ENCODE measurements at regions not wholly inside any gene's neighbourhood (a gene's known extent, or its start where the extent isn't known, plus 50 kb on each side); places are given as distances from the start of the nearest gene placed in this dataset.

DNA sequence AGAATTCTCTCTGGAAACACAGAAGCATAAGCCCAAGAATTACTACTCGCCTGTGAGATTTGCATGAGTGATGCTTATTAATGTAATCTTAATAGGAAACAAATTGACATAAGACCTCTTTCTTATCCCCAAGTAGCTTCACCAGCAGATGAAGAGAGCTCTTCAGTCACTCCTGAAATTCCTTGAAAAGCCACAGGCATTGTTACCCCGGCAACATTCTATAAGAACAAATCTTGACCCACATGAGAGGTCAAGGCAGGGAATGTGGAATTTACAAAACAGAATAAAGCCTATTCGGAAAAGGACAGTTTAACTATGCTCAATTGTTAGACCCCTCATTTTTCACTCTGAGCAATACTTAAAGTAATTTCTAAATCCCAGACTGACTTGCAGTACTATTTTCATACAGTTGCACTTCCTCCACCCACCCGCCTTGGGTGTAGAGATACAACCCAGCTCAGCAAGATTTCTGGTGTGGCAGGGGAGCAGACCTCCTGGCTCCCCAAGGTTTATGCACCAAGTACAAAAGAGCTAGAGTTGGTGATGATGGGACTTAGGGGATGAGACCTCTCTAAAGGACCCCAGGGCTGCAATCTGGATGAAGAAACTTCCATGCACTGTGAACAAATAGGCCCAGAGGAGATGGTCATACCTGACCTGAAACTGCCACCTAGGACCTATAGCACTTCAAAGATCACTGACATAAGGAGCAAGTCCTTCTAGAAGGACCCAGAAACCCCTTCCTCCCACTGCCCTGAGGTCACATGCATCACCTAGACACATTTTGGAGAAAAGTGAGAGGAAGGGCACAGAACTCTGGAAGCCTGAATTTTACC is 242.1 kb downstream of the ZNF608 start:
- TF ChIP-seq ARNTL (CRISPR knock-in tag; IDR thresholded peaks at IDR 0.05; ENCODE audit: borderline replicate concordance, low read depth) (no peak), TCF4 (CRISPR knock-in tag; IDR thresholded peaks at IDR 0.05; ENCODE audit: borderline replicate concordance) (no peak), ZC3H10 (CRISPR knock-in tag; IDR thresholded peaks at IDR 0.05) (no peak), ESRRG (CRISPR knock-in tag; IDR thresholded peaks at IDR 0.05) (no peak), ZNF8 (CRISPR knock-in tag; IDR thresholded peaks at IDR 0.05) (no peak), ZNF70 (CRISPR knock-in tag; IDR thresholded peaks at IDR 0.05) (no peak), PPARA (CRISPR knock-in tag; IDR thresholded peaks at IDR 0.05; ENCODE audit: borderline replicate concordance) (no peak), ISL1 (CRISPR knock-in tag; IDR thresholded peaks at IDR 0.05) (no peak), RARB (CRISPR knock-in tag; IDR thresholded peaks at IDR 0.05) (no peak), ZFP3 (CRISPR knock-in tag; IDR thresholded peaks at IDR 0.05) (no peak)
- TF ChIP-seq, protein P1, sequence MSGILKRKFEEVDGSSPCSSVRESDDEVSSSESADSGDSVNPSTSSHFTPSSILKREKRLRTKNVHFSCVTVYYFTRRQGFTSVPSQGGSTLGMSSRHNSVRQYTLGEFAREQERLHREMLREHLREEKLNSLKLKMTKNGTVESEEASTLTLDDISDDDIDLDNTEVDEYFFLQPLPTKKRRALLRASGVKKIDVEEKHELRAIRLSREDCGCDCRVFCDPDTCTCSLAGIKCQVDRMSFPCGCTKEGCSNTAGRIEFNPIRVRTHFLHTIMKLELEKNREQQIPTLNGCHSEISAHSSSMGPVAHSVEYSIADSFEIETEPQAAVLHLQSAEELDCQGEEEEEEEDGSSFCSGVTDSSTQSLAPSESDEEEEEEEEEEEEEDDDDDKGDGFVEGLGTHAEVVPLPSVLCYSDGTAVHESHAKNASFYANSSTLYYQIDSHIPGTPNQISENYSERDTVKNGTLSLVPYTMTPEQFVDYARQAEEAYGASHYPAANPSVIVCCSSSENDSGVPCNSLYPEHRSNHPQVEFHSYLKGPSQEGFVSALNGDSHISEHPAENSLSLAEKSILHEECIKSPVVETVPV (CRISPR knock-in tag; IDR thresholded peaks at IDR 0.05) = no peak
- TF ChIP-seq, protein P2, sequence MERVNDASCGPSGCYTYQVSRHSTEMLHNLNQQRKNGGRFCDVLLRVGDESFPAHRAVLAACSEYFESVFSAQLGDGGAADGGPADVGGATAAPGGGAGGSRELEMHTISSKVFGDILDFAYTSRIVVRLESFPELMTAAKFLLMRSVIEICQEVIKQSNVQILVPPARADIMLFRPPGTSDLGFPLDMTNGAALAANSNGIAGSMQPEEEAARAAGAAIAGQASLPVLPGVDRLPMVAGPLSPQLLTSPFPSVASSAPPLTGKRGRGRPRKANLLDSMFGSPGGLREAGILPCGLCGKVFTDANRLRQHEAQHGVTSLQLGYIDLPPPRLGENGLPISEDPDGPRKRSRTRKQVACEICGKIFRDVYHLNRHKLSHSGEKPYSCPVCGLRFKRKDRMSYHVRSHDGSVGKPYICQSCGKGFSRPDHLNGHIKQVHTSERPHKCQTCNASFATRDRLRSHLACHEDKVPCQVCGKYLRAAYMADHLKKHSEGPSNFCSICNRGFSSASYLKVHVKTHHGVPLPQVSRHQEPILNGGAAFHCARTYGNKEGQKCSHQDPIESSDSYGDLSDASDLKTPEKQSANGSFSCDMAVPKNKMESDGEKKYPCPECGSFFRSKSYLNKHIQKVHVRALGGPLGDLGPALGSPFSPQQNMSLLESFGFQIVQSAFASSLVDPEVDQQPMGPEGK (CRISPR knock-in tag; IDR thresholded peaks at IDR 0.05; ENCODE audit: borderline replicate concordance) = no peak
- TF ChIP-seq, protein P3, sequence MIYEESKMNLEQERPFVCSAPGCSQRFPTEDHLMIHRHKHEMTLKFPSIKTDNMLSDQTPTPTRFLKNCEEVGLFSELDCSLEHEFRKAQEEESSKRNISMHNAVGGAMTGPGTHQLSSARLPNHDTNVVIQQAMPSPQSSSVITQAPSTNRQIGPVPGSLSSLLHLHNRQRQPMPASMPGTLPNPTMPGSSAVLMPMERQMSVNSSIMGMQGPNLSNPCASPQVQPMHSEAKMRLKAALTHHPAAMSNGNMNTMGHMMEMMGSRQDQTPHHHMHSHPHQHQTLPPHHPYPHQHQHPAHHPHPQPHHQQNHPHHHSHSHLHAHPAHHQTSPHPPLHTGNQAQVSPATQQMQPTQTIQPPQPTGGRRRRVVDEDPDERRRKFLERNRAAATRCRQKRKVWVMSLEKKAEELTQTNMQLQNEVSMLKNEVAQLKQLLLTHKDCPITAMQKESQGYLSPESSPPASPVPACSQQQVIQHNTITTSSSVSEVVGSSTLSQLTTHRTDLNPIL (CRISPR knock-in tag; IDR thresholded peaks at IDR 0.05; ENCODE audit: low read depth) = no peak
